ENCODE measurements at regions not wholly inside any gene's neighbourhood (a gene's known extent, or its start where the extent isn't known, plus 50 kb on each side); places are given as distances from the start of the nearest gene placed in this dataset.

DNA sequence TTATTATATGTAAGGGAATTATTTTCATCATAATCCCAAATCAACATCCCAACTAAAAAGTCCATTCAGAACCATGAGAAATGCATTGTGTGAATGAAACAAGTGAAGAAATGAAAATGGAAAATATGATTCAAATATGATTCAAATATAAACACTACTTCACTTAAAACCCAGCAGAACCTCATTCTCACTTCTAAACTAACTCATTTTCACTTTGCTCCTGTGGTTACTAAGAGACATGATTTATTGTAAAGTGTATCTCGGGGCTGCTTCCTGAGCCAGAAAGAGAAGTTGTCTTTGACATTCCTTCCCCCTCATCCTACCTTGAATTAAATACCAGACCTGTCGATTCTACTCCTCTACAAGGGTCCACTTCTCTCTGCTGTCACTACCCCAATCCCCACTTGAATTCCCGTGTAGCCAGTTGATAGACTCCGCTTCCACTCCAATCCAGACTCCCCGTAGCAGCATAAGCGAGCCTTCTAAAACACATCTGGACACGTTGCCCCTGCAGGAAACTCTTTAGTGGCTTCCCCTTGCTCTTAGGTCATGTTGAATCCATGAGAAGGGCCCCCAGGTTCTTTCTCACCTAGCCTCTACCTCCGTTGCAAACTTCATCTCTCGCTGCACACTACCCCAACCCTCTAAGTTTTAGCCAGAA, 697.0 kb upstream of the ID2 start:
- TF ChIP-seq CREB1 (IDR thresholded peaks at IDR 0.05; ENCODE audit: low read depth) (no peak), MAX (IDR thresholded peaks at IDR 0.05) (no peak)

GRCh38 chr2:7986431-7986830, 695.4 kb upstream of the ID2 start:
- no peak for TF ChIP-seq TCF12 (IDR thresholded peaks at IDR 0.05; ENCODE audit: low read depth)

- TF ChIP-seq YY1 (IDR thresholded peaks at IDR 0.05; ENCODE audit: low read depth) = no peak
- TF ChIP-seq MAX (IDR thresholded peaks at IDR 0.05) = no peak
- TF ChIP-seq TEAD4 (IDR thresholded peaks at IDR 0.05) = no peak
- no peak for TF ChIP-seq EP300 (IDR thresholded peaks at IDR 0.05; ENCODE audit: borderline replicate concordance)
- TF ChIP-seq TAF1 (IDR thresholded peaks at IDR 0.05; ENCODE audit: low read depth) = no peak
- TF ChIP-seq, protein P1, sequence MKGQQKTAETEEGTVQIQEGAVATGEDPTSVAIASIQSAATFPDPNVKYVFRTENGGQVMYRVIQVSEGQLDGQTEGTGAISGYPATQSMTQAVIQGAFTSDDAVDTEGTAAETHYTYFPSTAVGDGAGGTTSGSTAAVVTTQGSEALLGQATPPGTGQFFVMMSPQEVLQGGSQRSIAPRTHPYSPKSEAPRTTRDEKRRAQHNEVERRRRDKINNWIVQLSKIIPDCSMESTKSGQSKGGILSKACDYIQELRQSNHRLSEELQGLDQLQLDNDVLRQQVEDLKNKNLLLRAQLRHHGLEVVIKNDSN (IDR thresholded peaks at IDR 0.05) = no peak
- TF ChIP-seq CREB1 (IDR thresholded peaks at IDR 0.05; ENCODE audit: low read depth) = no peak
- TF ChIP-seq FOXM1 (IDR thresholded peaks at IDR 0.05; ENCODE audit: borderline replicate concordance, low read depth) = no peak
- no peak for TF ChIP-seq ZBTB7A (IDR thresholded peaks at IDR 0.05; ENCODE audit: low read depth)
- no peak for TF ChIP-seq RAD21 (IDR thresholded peaks at IDR 0.05; ENCODE audit: low read depth)
- TF ChIP-seq TCF12 (IDR thresholded peaks at IDR 0.05; ENCODE audit: low read depth) = no peak
- no peak for TF ChIP-seq NFIC (IDR thresholded peaks at IDR 0.05)
- TF ChIP-seq CEBPB (IDR thresholded peaks at IDR 0.05) = no peak
- TF ChIP-seq EGR1 (IDR thresholded peaks at IDR 0.05) = no peak
- no peak for TF ChIP-seq REST (IDR thresholded peaks at IDR 0.05; ENCODE audit: low read depth)
These were observed 693.9 kb upstream of the ID2 start for GRCh38 chr2:7987992-7988391.

GRCh38 chr2:7988440-7988839, 693.4 kb upstream of the ID2 start:
- no peak for TF ChIP-seq EGR1 (IDR thresholded peaks at IDR 0.05)
- no peak for TF ChIP-seq REST (IDR thresholded peaks at IDR 0.05; ENCODE audit: low read depth)
- no peak for TF ChIP-seq TCF12 (IDR thresholded peaks at IDR 0.05; ENCODE audit: low read depth)
- TF ChIP-seq, protein P1 (IDR thresholded peaks at IDR 0.05) = no peak
- no peak for TF ChIP-seq ZBTB7A (IDR thresholded peaks at IDR 0.05; ENCODE audit: low read depth)
- no peak for TF ChIP-seq CREB1 (IDR thresholded peaks at IDR 0.05; ENCODE audit: low read depth)

DNA sequence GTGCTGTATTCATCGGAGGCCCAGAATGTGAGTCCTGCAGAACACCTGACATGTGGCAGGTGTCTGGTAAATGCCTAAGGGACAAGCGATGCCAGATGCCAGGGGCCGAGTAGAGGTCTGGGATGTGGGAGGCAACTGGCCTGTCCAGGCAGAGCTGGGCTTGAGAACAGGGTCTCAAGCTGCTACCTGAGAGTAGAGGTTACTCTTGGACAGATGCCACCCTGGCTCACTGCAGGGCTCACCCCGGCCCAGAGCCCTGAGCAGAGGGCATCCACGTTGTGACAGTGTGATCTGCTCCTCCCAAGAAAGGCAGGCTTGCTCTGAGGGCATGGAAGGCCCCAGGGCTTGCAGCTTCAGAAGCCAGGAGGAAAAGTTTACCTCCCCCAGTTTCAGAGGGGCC, 692.0 kb upstream of the ID2 start:
- no peak for TF ChIP-seq CEBPB (IDR thresholded peaks at IDR 0.05)

GRCh38 chr2:7992612-7993602, 688.9 kb upstream of the ID2 start:
- TF ChIP-seq FOXM1 (IDR thresholded peaks at IDR 0.05; ENCODE audit: borderline replicate concordance, low read depth) (no peak), REST (IDR thresholded peaks at IDR 0.05; ENCODE audit: low read depth) (no peak), TEAD4 (IDR thresholded peaks at IDR 0.05) (no peak), RAD21 (IDR thresholded peaks at IDR 0.05; ENCODE audit: low read depth) (no peak), YY1 (IDR thresholded peaks at IDR 0.05; ENCODE audit: low read depth) (no peak), ZBTB7A (IDR thresholded peaks at IDR 0.05; ENCODE audit: low read depth) (no peak), TAF1 (IDR thresholded peaks at IDR 0.05; ENCODE audit: low read depth) (no peak), EP300 (IDR thresholded peaks at IDR 0.05; ENCODE audit: borderline replicate concordance) (no peak), NFIC (IDR thresholded peaks at IDR 0.05) (no peak), MAX (IDR thresholded peaks at IDR 0.05) (no peak), EGR1 (IDR thresholded peaks at IDR 0.05) (no peak), CEBPB (IDR thresholded peaks at IDR 0.05) (no peak), CREB1 (IDR thresholded peaks at IDR 0.05; ENCODE audit: low read depth) (no peak), TCF12 (IDR thresholded peaks at IDR 0.05; ENCODE audit: low read depth) (no peak)
- TF ChIP-seq, protein P1 (IDR thresholded peaks at IDR 0.05) = no peak
